T-helper 2 cell treated with Interferon-gamma antibody and Interleukin-4, amounts not matched to agents 100 ng/mL and 5 ng/mL, for 36 hours (primary cell): ENCODE measurements at regions not wholly inside any gene's neighbourhood (a gene's known extent, or its start where the extent isn't known, plus 50 kb on each side); places are given as distances from the start of the nearest gene placed in this dataset.

Experiments
- intact Hi-C: fragments of 100-400 bp; cut with micrococcal nuclease; formaldehyde crosslinking; loops from one replicate; pipeline ENCODE4 v1.15.1; 2023

- intact Hi-C loops, result no loop called here
Observed at GRCh38 chr11:131297441-131297840, 73.0 kb upstream of the NTM start.

GRCh38 chr11:131299598-131300438 lies 70.6 kb upstream of the NTM start:
- intact Hi-C loops, result no loop called here

GRCh38 chr11:131300439-131300717 lies 70.0 kb upstream of the NTM start:
- intact Hi-C loops, result no loop called here

- intact Hi-C loops, result no loop called here
Observed at GRCh38 chr11:131301306-131301705, 69.1 kb upstream of the NTM start.

DNA sequence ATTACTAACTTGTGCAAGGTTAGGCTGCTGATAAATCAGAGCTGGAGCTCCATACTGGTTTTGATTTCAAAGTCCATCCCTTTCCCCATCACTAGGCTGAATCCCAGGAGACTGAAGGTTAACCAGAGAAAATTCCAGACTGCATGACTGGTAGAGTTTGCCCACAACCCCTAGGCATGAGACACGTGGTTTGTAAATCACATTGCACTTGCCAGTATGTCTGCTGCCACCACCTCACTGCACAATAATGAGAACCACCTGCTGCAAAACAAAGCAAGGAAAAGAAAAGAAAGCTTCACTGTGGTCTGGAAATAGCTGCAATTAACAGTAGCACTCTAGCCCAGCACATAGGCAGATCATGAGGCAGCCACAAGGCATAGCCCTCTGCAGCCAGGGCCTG lies 67.6 kb upstream of the NTM start:
- intact Hi-C loops, result no loop called here

- intact Hi-C loops, result no loop called here
Observed at GRCh38 chr11:131303611-131304119, 66.8 kb upstream of the NTM start.

DNA sequence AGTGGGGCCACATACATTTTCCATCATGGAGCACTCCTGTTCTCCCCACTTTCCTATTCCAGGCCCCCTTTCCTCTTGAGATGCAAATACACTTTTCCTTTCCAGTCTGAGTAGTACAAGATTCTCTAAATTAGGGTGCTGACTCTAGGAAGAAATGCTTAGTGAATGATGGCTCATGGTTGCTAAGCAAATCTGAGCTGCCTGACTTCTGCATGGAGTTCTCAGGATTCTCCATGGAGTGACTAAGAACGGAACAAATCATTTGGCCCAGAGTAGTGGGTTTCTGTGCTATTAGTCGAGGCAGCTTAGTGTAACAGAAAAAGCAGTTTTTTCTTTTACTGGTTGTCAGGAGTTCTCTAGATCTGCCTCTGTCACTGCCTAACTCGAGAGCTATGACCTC lies 65.4 kb upstream of the NTM start:
- intact Hi-C loops, result no loop called here

DNA sequence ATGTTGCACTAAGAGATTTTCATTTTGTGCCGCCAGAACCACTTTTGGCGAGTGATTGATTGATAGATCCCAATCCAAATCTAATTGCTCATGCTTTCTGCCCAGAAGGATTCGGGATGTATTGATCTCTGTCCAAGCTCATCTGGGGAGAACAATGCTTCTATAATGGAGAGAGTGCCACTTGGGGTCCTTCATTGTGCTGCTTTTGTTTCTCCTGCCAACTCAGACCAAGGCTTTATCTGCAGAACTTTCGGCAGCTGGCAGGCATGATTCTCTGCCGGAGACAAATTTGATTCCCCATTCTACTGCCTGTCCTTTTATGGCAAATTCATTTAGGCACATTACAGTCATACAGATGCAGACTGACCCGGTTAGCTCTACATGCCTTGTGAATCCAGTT lies 62.9 kb upstream of the NTM start:
- intact Hi-C loops, result no loop called here

DNA sequence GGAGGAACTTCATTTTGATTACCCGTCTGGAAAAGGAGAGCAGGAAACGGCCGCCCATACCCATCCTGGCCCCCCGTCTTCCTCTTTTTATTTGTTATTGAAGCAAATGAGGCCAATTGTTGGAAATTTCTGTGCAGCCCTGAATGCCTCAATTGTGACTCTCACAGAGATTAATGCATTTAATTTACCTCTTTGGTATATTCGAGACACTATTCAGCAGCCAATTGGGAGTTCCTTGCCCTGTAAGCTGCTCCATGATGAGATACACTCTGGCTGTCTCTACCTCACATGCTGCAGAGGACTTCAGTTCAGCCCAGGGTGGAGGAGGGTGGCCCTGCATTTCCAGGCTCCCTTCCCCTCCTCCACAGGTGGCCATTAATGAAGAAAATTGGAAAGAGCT lies 60.6 kb upstream of the NTM start:
- intact Hi-C loops, result no loop called here

DNA sequence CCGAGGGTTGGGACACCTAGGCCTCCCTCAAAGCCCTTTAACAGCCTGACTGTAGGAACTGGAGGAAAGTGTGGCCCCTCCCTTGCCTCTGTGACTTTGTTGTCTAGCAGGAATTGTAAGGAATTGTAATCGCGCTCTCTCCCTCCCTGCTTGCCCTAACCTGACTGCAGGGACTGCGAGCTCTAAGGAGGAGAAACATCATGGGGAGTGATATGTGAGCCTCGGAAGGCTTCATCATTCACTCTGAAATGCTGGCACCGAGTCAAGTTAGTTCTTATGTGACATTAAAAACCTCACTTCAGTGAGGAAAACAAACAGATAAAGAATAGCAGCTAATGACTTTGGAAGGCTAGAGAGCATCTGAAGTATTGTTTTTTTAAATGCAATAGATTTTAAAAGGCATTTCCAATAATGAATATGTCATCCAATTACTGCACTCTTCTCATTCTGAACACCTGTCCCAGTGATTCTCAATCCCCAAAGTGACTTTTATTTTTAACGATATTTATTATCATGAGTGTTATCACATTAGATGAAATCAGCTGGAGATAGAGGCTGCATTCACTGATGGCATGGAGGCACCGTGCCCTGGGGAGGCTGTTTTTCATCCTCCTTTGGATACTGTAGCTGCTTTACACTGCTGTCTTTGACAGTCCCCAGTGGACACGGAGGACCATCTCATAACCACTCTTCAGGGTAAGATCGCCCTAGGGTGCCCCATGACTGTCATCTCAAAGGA lies 58.5 kb upstream of the NTM start:
- intact Hi-C loops, result no loop called here
